HCT116 (cell line): ENCODE measurements at regions not wholly inside any gene's neighbourhood (a gene's known extent, or its start where the extent isn't known, plus 50 kb on each side); places are given as distances from the start of the nearest gene placed in this dataset.

Source experiments
- ATAC-seq: fragments of 200-7000 bp; cut with Tn5 transposase; 2 replicates; pipeline ENCODE4 v1.9.1; 2020; ENCODE audit warnings: mild to moderate bottlenecking, moderate library complexity
- BruUV-seq: library from RNA; stranded (reverse); fragments of 400-500 nt; replicated peaks from 2 replicates; lab custom pipeline; 2021; lab: Mats Ljungman, UMichigan
- CTCF ChIA-PET: fragments of 300-600 bp; sonication (Branson Sonifier 250); formaldehyde crosslinking; loops from one replicate; lab custom pipeline; 2021; ENCODE audit warnings: antibody characterized with exemption; lab: Charles Lee
- POLR2A ChIA-PET: fragments of 300-600, 350-600 bp; sonication (Branson Sonifier 250); formaldehyde crosslinking; loops from one replicate; lab custom pipeline; 2021; ENCODE audit warnings: antibody characterized with exemption; lab: Charles Lee
- RAD21 ChIA-PET, 2 experiments: fragments of 300-600 bp; sonication (Branson Sonifier 250); formaldehyde crosslinking; loops; one replicate each; lab custom pipeline; 2023; ENCODE audit warnings: low total read pairs in 2 of 2; ENCODE audit not compliant: uncharacterized antibody in 2 of 2, unreplicated experiment in 2 of 2, low non-redundant PET in 1 of 2; lab: Charles Lee
- DNase-seq: peaks from one replicate; pipeline ENCODE4 v3.0.0-alpha.2; 2010; ENCODE audit warnings: low read depth, low spot score
- H2AFZ ChIP-seq: fragments of 200-600 bp; shearing (Covaris generic), sonication (generic); 2 replicates; pipeline ENCODE4 v1.6.1; 2017; ENCODE audit warnings: low read depth, mixed run types, mixed read lengths, antibody characterized with exemption, low read length; ENCODE audit not compliant: poor library complexity, severe bottlenecking
- H3K27ac ChIP-seq: 2 replicates; pipeline ENCODE4 v1.5.1; 2012; ENCODE audit warnings: low read depth, low read length
- H3K27me3 ChIP-seq: fragments of 200-600 bp; sonication (generic); 2 replicates; pipeline ENCODE4 v1.6.1; 2016; ENCODE audit warnings: mixed run types, low read length, mixed read lengths; ENCODE audit not compliant: insufficient read depth
- H3K36me3 ChIP-seq, 2 experiments: fragments of 200-500 bp in 1 of 2; fragments of 200-600 bp in 1 of 2; sonication (Bioruptor generic) in 1 of 2; sonication (generic) in 1 of 2; 2 replicates each; pipeline versions ENCODE4 v1.5.1 to v1.6.1; 2014 to 2016; ENCODE audit warnings: low read length in 2 of 2, inconsistent platforms in 1 of 2, mixed read lengths in 1 of 2, mixed run types in 1 of 2; ENCODE audit not compliant: insufficient read depth in 2 of 2, control insufficient read depth in 1 of 2
- H3K4me1 ChIP-seq, 2 experiments: fragments of 200-600 bp in 1 of 2; sonication (generic) in 1 of 2; 2 replicates each; pipeline versions ENCODE4 v1.5.1 to v1.6.1; 2012 to 2017; ENCODE audit warnings: low read length in 2 of 2, inconsistent platforms in 1 of 2, mild to moderate bottlenecking in 1 of 2, mixed read lengths in 1 of 2, mixed run types in 1 of 2, moderate library complexity in 1 of 2; ENCODE audit not compliant: insufficient read depth in 2 of 2, control insufficient read depth in 1 of 2
- H3K4me2 ChIP-seq: fragments of 200-600 bp; sonication (generic); 2 replicates; pipeline ENCODE4 v1.6.1; 2017; ENCODE audit warnings: mixed run types, low read length, mixed read lengths
- H3K4me3 ChIP-seq, 2 experiments: fragments of 200-600 bp in 1 of 2; sonication (generic) in 1 of 2; replicated peaks in 1 of 2; 2 replicates each; pipeline ENCODE4 v1.5.1; 2011 to 2016; ENCODE audit warnings: low read length in 2 of 2, control low read depth in 1 of 2, low read depth in 1 of 2, mild to moderate bottlenecking in 1 of 2, mixed read lengths in 1 of 2, mixed run types in 1 of 2
- H3K79me2 ChIP-seq: fragments of 200-600 bp; sonication (generic); 2 replicates; pipeline ENCODE4 v1.6.1; 2017; ENCODE audit warnings: mild to moderate bottlenecking, mixed run types, low read length, moderate library complexity, mixed read lengths; ENCODE audit not compliant: insufficient read depth
- H3K9ac ChIP-seq: fragments of 200-600 bp; sonication (generic); 2 replicates; pipeline ENCODE4 v1.6.1; 2016; ENCODE audit warnings: low read length, mixed read lengths
- H3K9me2 ChIP-seq: fragments of 200-600 bp; sonication (generic), shearing (Covaris generic); 2 replicates; pipeline ENCODE4 v1.6.1; 2017; ENCODE audit warnings: mixed run types, mild to moderate bottlenecking, moderate library complexity; ENCODE audit not compliant: insufficient read depth
- H3K9me3 ChIP-seq, 2 experiments: fragments of 200-500 bp in 1 of 2; fragments of 200-600 bp in 1 of 2; sonication (Bioruptor generic) in 1 of 2; sonication (generic) in 1 of 2; 2 replicates each; pipeline ENCODE4 v1.6.1; 2014 to 2017; ENCODE audit warnings: low read length in 2 of 2, mixed read lengths in 2 of 2, inconsistent platforms in 1 of 2, low read depth in 1 of 2, mild to moderate bottlenecking in 1 of 2, mixed run types in 1 of 2, moderate library complexity in 1 of 2; ENCODE audit not compliant: control insufficient read depth in 1 of 2, insufficient read depth in 1 of 2
- H4K20me1 ChIP-seq: fragments of 200-600 bp; sonication (generic), shearing (Covaris generic); 2 replicates; pipeline ENCODE4 v1.6.1; 2017; ENCODE audit warnings: mixed run types, mild to moderate bottlenecking, moderate library complexity; ENCODE audit not compliant: insufficient read depth
- CBX3 ChIP-seq: IDR thresholded peaks from 2 replicates; pipeline ENCODE4 v1.6.1; 2012; ENCODE audit warnings: low read depth
- CEBPB ChIP-seq: IDR thresholded peaks from 2 replicates; pipeline ENCODE4 v1.6.1; 2012; ENCODE audit warnings: low read depth
- EGR1 ChIP-seq: IDR thresholded peaks from 2 replicates; pipeline ENCODE4 v1.6.1; 2012; ENCODE audit warnings: low read depth
- EZH2 ChIP-seq: fragments of 200-600 bp; sonication (generic); IDR thresholded peaks from 2 replicates; pipeline ENCODE4 v1.6.1; 2017; ENCODE audit warnings: antibody characterized with exemption, mixed run types
- FOSL1 ChIP-seq: IDR thresholded peaks from 2 replicates; pipeline ENCODE4 v1.6.1; 2012; ENCODE audit warnings: low read depth
- POLR2A ChIP-seq: IDR thresholded peaks from 2 replicates; pipeline ENCODE4 v1.7.0; 2011; ENCODE audit warnings: borderline replicate concordance; ENCODE audit not compliant: insufficient read depth, insufficient read length; ENCODE audit errors: extremely low read depth
- SIN3A ChIP-seq: IDR thresholded peaks from 2 replicates; pipeline ENCODE4 v1.6.1; 2012; ENCODE audit warnings: low read depth
- SP1 ChIP-seq: IDR thresholded peaks from 2 replicates; pipeline ENCODE4 v1.6.1; 2012; ENCODE audit warnings: low read depth
- TCF7L2 ChIP-seq: IDR thresholded peaks from 2 replicates; pipeline ENCODE4 v1.7.0; 2011; ENCODE audit warnings: borderline replicate concordance, inconsistent platforms; ENCODE audit not compliant: insufficient read depth, insufficient read length; ENCODE audit errors: extremely low read depth
- YY1 ChIP-seq: IDR thresholded peaks from 2 replicates; pipeline ENCODE4 v1.6.1; 2011; ENCODE audit warnings: low read length, low read depth, moderate library complexity, mild to moderate bottlenecking; ENCODE audit not compliant: insufficient replicate concordance; ENCODE audit errors: extremely low read depth
- ZFX ChIP-seq: fragments of 450-650 bp; IDR thresholded peaks from 2 replicates; pipeline ENCODE4 v1.6.1; 2017
- ZNF274 ChIP-seq: fragments of 200-500 bp; sonication (Bioruptor generic); IDR thresholded peaks from 2 replicates; pipeline ENCODE4 v1.6.1; 2014; ENCODE audit warnings: mild to moderate bottlenecking, low read depth, low read length, inconsistent platforms
- intact Hi-C: fragments of 100-400 bp; cut with micrococcal nuclease; formaldehyde crosslinking; loops from 2 replicates; pipeline ENCODE4 v1.10.0; 2022
- TF ChIP-seq, protein P1 (sequence below), 3 experiments: fragments of 200-600 bp in 1 of 3; sonication (generic) in 1 of 3; IDR thresholded peaks in 2 of 3; conservative IDR thresholded peaks in 1 of 3; 2 replicates each; pipeline ENCODE4 v1.5.1; 2012 to 2017; ENCODE audit warnings: low read depth in 2 of 3, low read length in 2 of 3, antibody characterized with exemption in 1 of 3, borderline replicate concordance in 1 of 3, control low read depth in 1 of 3, mild to moderate bottlenecking in 1 of 3, mixed read lengths in 1 of 3, mixed run types in 1 of 3, moderate library complexity in 1 of 3; ENCODE audit not compliant: insufficient read depth in 1 of 3
- TF ChIP-seq, protein P2 (sequence below): IDR thresholded peaks from 2 replicates; pipeline ENCODE4 v1.6.1; 2012
- TF ChIP-seq, protein P3 (sequence below): IDR thresholded peaks from 2 replicates; pipeline ENCODE4 v1.6.1; 2011; ENCODE audit warnings: mild to moderate bottlenecking, low read length, moderate library complexity; ENCODE audit not compliant: insufficient replicate concordance; ENCODE audit errors: extremely low read depth
- TF ChIP-seq, protein P4 (sequence below): IDR thresholded peaks from 2 replicates; pipeline ENCODE4 v1.6.1; 2012

DNA sequence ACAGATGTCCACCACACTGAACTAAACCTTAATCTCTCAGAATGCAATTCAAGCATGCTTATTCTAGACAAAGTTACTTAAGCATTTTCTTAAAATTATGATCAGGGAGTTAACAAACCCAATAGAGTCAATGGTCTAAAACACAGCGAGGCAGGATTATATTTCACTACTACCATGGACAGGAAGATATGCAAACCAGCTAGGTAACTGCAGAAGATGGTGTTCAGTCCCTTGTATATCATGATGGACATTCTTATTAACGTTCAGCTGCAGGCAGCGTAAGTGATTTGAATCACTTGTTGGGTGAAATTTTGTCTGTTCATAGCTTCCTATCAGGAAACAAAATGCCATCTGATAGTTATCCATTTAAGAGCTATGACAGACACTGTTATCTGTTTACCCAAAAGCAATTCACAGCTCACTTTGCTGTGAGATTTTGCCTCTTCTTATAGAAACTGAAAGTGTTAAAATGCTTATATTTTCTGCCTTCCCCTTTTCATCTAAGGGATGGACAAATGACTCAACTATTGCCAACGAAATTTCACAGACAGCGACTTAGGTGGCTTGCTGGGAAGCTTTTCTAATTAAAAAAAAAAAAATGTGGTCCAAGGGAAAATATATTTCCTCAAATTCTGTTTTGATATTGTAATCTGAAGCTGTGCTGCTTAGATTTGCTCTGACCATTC is 591.9 kb downstream of the DACH1 start:
- POLR2A ChIA-PET, result no interaction called here
- no peaks in the 10 kb centered on the region for H3K79me2 ChIP-seq
- 0 out of 4 replicates have a peak, but pooled peaks cover 0 to 2% of the 10 kb centered on the region in 2 experiments for H3K9me3 ChIP-seq
- H2AFZ ChIP-seq, result no peak overlapping the region
- no peaks in the 10 kb centered on the region for H3K27me3 ChIP-seq
- RAD21 ChIA-PET, result no interaction called here
- BruUV-seq, result no TSS peak
- ATAC-seq (no peak), DNase-seq (no peak)
- TF ChIP-seq, protein P1, sequence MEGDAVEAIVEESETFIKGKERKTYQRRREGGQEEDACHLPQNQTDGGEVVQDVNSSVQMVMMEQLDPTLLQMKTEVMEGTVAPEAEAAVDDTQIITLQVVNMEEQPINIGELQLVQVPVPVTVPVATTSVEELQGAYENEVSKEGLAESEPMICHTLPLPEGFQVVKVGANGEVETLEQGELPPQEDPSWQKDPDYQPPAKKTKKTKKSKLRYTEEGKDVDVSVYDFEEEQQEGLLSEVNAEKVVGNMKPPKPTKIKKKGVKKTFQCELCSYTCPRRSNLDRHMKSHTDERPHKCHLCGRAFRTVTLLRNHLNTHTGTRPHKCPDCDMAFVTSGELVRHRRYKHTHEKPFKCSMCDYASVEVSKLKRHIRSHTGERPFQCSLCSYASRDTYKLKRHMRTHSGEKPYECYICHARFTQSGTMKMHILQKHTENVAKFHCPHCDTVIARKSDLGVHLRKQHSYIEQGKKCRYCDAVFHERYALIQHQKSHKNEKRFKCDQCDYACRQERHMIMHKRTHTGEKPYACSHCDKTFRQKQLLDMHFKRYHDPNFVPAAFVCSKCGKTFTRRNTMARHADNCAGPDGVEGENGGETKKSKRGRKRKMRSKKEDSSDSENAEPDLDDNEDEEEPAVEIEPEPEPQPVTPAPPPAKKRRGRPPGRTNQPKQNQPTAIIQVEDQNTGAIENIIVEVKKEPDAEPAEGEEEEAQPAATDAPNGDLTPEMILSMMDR (IDR thresholded peaks at IDR 0.05 in 2 of 3, conservative IDR thresholded peaks at IDR 0.05 in 1 of 3; ENCODE audit: borderline replicate concordance in 1 of 3, insufficient read depth in 1 of 3, low read depth in 2 of 3, low read length in 2 of 3), result no peak
- no peak for TF ChIP-seq CEBPB
- no peak for TF ChIP-seq TCF7L2
- TF ChIP-seq ZNF274, result no peak
- TF ChIP-seq, protein P2, sequence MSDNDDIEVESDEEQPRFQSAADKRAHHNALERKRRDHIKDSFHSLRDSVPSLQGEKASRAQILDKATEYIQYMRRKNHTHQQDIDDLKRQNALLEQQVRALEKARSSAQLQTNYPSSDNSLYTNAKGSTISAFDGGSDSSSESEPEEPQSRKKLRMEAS, result no peak
- TF ChIP-seq EZH2, result no peak
- TF ChIP-seq, protein P3, sequence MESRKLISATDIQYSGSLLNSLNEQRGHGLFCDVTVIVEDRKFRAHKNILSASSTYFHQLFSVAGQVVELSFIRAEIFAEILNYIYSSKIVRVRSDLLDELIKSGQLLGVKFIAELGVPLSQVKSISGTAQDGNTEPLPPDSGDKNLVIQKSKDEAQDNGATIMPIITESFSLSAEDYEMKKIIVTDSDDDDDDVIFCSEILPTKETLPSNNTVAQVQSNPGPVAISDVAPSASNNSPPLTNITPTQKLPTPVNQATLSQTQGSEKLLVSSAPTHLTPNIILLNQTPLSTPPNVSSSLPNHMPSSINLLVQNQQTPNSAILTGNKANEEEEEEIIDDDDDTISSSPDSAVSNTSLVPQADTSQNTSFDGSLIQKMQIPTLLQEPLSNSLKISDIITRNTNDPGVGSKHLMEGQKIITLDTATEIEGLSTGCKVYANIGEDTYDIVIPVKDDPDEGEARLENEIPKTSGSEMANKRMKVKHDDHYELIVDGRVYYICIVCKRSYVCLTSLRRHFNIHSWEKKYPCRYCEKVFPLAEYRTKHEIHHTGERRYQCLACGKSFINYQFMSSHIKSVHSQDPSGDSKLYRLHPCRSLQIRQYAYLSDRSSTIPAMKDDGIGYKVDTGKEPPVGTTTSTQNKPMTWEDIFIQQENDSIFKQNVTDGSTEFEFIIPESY, result no peak
- TF ChIP-seq, protein P4, sequence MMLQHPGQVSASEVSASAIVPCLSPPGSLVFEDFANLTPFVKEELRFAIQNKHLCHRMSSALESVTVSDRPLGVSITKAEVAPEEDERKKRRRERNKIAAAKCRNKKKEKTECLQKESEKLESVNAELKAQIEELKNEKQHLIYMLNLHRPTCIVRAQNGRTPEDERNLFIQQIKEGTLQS, result no peak
- no peak for TF ChIP-seq SP1
- TF ChIP-seq FOSL1, result no peak
- no peak for TF ChIP-seq SIN3A
- no peak for TF ChIP-seq ZFX
- no peak for TF ChIP-seq EGR1
- no peak for TF ChIP-seq YY1
- TF ChIP-seq CBX3, result no peak
- TF ChIP-seq POLR2A, result no peak
- H3K4me2 ChIP-seq, result no peak overlapping the region
- H3K27ac ChIP-seq, result no peak overlapping the region
- no peak overlapping the region for H3K4me3 ChIP-seq
- H3K9me2 ChIP-seq, result no peaks in the 10 kb centered on the region
- H3K36me3 ChIP-seq, result no peaks in the 10 kb centered on the region
- intact Hi-C loops, result no loop called here
- no peaks in the 10 kb centered on the region for H3K4me1 ChIP-seq
- CTCF ChIA-PET, result no interaction called here
- H3K9ac ChIP-seq, result no peak overlapping the region
- H4K20me1 ChIP-seq, result no peaks in the 10 kb centered on the region
